Inflammatory macrophage (primary cell): ENCODE measurements at regions not wholly inside any gene's neighbourhood (a gene's known extent, or its start where the extent isn't known, plus 50 kb on each side); places are given as distances from the start of the nearest gene placed in this dataset.

ENCODE experiments used
- DNase-seq, 2 donors: peaks; one replicate each; pipeline ENCODE4 v3.0.0-alpha.2; 2020 to 2022

GRCh38 chr11:129324533-129325175 lies 51.0 kb upstream of the BARX2 start:
- DNase-seq, result no peak

DNA sequence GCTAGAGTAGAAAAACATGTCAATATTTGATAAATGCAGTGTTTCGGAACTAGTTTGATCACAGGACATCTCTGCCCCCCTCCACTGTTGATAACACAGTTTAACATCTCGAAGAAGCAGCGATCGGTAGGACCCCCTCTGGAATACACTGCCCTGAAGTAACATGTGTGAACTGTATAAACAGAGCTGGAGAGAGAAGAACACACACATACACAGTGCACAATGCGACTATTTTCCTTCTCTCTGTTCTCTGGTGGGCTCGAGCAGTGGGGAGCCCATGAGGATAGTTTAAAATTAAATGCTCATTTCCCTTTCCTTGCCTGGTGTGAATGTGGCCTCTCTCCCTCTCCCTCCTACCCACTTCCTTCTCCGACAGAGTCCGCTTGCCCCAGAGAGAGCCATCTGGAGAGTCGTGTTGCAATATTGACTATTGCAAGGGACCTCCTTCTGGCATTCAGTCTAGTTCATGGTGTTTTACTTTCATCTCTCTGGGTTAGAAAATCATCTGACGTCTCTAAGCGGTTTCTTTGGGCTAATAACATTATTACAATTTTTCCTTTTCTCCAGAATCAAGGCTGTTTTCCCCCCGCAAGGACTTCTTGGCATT lies 51.6 kb upstream of the BARX2 start:
- peak; percentile 89 to 90 for DNase-seq

GRCh38 chr11:129322941-129323340 lies 52.7 kb upstream of the BARX2 start:
- no peak for DNase-seq

DNA sequence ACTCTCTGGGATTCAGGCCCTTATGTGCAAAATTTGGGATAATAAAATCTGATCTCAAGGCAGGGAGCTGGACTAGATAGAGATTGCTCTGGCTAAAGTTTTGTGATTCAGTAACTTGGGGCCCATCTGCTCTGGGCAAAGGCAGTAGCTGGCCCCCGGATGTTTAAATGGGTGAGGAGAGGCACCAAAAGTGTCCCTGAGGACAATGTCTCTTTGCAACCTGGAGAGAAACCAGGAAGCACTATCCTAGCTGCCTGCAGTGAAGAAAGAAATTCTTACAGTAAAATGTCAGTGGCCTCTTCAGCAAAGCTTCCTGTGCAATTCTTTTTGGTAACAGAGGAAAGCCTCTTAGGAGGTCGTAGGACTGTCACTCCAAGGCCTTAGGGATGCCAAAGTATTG lies 54.6 kb upstream of the BARX2 start:
- no peak for DNase-seq

GRCh38 chr11:129320494-129320893 lies 55.2 kb upstream of the BARX2 start:
- DNase-seq, result peak; percentile 28 to 55

- no peak for DNase-seq
Measured at GRCh38 chr11:129319751-129320150, 55.9 kb upstream of the BARX2 start.

DNA sequence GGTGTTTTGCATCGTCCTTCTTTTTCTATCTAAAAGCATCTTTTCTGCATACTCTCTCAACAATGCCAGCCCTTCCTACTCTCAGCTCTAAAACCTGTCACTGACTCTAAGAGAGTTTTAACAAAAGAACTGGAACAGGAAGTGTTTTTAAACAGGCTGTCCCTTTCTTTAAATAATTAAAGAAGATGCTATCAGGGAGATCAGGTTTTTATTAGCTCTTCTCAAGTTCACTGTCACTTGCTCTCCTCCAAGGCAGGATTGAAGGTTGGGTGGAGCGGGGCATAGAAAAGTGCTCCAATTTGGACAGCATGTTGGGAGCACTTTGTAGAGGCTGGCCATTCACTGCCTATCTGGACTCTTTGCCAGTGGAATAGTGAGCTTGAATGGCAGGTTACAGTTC lies 56.4 kb upstream of the BARX2 start:
- DNase-seq, result no peak

DNA sequence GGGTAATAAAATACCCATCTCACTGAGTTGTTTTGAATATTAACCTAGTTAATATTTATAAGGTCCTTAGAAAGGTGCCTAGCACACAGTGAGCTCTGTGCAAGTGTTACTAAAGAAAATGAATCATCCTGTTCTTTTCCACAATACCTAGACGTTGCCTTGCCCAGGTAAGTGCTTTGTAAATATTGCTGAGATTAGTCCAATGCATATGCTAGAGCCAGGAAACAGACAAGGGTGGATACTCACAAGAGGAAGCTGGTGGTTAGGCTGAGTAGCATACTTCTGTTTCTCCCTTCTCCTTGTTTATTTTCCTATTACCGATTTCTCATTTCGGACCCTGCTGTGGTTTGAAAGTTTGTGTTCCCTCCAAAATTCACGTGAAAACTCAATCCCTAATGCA lies 58.1 kb upstream of the BARX2 start:
- peak in 1 of 2 donors; percentile 29 for DNase-seq

DNA sequence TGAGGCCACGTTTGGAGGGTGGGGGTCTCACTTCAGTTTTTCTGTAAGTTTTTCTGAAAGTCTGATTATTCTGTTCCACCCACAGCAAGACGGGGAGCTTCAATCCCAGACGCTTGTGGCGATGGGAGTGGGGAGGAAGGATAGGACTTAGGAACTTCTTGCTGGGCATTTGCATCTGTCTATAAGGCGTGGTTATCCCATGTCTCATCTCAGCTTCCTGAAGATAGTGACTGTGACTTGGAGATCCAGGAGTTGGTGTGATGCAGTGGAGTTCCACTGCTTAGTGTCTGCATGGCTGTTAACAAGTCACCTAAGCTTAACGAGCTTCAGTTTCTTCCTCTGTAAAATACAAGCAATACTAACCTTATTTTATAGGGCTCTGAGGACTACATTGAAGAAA lies 58.9 kb upstream of the BARX2 start:
- DNase-seq, result no peak

GRCh38 chr11:129315781-129316579 lies 59.7 kb upstream of the BARX2 start:
- no peak for DNase-seq

DNA sequence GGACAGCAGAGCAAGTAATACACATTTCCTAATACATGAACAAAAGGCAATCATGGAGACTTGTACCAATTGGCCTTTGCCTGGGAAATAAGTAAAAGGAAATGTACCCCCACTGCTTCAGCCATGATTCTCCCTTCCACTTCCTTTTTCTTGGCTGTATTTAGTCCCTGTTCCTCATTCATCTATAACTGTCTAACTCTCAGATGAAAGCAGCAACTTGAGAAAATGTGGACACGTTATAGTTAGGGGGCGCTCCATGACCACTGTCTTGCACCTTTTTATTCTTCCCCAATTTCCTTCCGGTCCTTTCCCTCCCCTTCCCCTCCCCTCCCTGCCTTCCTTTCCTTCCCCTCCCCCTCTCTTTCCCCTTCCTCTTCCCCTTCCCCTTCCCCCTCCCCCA lies 61.3 kb upstream of the BARX2 start:
- DNase-seq, result peak; percentile 69 to 80

GRCh38 chr11:129313541-129314297 lies 61.9 kb upstream of the BARX2 start:
- no peak for DNase-seq

- DNase-seq, result no peak
Measured at GRCh38 chr11:129312730-129313503, 62.7 kb upstream of the BARX2 start.

GRCh38 chr11:129308241-129308865 lies 67.3 kb upstream of the BARX2 start:
- DNase-seq, result no peak

DNA sequence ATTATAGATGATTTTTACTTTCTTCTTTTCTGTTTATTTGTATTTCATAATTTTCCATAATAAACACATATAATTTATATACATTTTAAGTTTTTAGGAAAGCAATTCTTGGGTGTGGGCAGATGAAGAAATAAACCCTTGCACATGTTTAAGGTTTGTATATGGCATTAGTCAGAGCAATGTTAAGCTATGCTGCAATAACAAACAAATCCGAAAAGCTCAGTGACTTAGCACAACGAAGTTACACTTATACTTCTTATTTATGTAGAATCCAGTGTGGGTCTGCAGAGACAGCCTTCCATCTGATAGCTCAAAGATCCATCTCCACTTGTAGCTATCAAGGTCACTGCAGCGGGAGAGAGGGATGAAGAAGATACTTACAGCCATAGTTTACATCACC lies 68.5 kb upstream of the BARX2 start:
- no peak for DNase-seq

DNA sequence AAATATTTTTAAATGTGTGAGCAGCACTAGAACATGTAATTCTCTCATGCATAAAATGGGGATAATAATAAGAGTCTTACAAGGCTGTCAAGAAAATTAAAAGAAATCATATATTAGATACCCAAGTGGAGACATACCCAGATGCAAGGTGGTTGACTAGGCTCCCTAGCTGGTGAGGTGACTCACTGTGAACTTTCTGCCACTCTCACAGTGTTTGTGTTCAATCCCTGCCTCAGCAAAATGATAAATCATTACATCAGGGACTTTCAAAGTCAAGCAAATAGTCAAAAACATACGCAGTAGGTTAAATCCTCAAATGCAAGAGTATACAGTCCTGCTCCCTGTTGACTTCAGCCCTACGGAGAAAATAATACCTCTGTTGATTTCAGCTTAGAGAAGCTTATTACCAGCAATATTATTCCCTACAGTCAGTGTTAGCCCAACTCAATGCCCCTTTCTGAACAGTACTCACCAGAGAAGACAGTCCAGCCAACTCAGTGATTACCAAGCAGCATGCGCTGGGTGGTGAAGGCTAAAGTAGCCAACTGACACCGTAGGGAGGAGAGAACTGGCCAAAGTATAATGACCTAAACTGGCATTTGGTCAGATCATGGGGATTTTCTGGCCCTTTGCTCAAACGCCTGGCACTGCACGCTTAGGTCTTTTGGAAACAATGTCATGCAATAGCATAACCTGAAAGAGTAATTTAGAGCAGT lies 73.1 kb upstream of the BARX2 start:
- DNase-seq, result no peak

DNA sequence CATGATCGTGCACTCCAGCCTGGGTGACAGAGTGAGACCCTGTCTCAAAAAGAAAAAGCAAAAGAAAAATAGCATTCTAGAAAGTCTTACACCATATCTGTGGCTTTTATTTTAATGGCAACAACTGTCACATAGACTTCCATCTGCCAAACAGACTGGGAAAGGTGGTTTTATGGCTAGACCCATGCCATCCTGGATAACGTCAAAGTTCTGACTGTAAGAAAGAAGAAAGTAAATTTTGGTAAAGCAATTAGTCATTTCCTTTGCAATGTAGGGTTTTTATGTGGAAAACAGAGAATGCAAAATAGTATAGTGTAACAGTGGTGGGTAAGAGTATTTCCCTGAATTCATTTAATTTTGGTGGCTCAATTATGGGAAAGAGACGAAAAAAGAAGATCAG lies 75.5 kb upstream of the BARX2 start:
- no peak for DNase-seq

GRCh38 chr11:129298988-129299387 lies 76.7 kb upstream of the BARX2 start:
- DNase-seq, result no peak

DNA sequence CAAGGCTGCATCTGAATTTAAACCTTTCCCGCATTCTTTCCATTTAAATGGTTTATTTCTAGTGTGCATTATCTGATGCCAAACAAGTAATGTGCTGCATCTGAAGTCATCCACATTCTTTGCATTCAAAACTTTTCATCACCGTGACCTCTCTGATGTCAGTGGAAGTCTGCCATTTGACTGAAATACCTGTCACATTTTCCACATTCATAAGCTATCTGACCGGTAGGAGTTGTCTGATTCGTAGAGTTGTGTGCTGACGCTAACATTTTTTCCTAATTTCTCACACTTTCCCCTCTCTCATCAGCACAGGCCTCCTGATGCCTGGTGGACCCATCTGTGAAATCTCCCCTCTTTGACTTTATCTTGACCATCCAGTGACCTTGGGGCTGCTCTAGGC lies 79.9 kb upstream of the BARX2 start:
- DNase-seq, result no peak

GRCh38 chr11:129292771-129293170 lies 82.9 kb upstream of the BARX2 start:
- DNase-seq, result no peak

DNA sequence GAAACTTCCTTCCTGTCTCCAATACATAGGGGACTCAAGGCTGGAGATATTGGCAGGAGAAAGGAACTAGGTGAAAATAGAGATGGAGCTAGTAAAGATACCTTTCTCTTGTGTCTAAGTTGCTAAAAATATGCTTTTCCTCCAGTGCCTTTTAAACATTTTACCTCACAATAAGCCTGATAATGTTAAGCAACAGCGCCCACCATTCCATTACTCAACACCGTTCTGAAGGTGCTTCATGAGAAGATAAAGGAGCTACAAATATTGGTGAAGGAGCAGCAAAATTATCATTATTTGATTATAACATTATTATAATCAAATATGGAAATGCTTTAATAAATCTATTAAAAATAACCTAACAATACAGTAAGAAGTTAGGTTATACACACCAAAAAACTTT lies 83.6 kb upstream of the BARX2 start:
- DNase-seq, result no peak
